HepG2 (cell line): ENCODE measurements at regions not wholly inside any gene's neighbourhood (a gene's known extent, or its start where the extent isn't known, plus 50 kb on each side); places are given as distances from the start of the nearest gene placed in this dataset.

Experiments used
- ATAC-seq: fragments of 200-7000 bp; cut with Tn5 transposase; 3 replicates; pipeline ENCODE4 v1.9.1; 2020; ENCODE audit warnings: mild to moderate bottlenecking, moderate library complexity
- BruUV-seq: library from RNA; stranded (reverse); fragments of 400-500 nt; replicated peaks from 2 replicates; lab custom pipeline; 2021; lab: Mats Ljungman, UMichigan
- CTCF ChIA-PET: fragments of 300-600 bp; formaldehyde crosslinking; extraction: SDS; loops from one replicate; lab custom pipeline; 2021; ENCODE audit warnings: low total read pairs, inconsistent platforms, low intra/inter-chr PET ratio; lab: Yijun Ruan, JAX
- POLR2A ChIA-PET: fragments of 350-600 bp; sonication (Branson Sonifier 250); formaldehyde crosslinking; loops from one replicate; lab custom pipeline; 2020; ENCODE audit warnings: antibody characterized with exemption, inconsistent platforms; lab: Yijun Ruan, JAX
- DNase-seq: peaks from one replicate; pipeline ENCODE4 v3.0.0-alpha.2; 2015; ENCODE audit warnings: low spot score
- FAIRE-seq: peaks from 3 replicates; lab custom pipeline; 2011; peaks lifted over from hg19 to GRCh38; lab: Jason Lieb, UNC
- H2AFZ ChIP-seq: one replicate; pipeline ENCODE4 v1.6.1; 2011; ENCODE audit warnings: low read length, inconsistent platforms
- H3K27ac ChIP-seq: fragments of 300-600 bp; 3 replicates; pipeline ENCODE4 v1.8.0; 2011; ENCODE audit warnings: mixed run types, mild to moderate bottlenecking, mixed read lengths, low read length, inconsistent platforms; ENCODE audit not compliant: insufficient read depth; ENCODE audit errors: extremely low read length
- H3K27me3 ChIP-seq, 2 experiments: fragments of 200-600 bp in 1 of 2; 2 replicates in 1 of 2; 3 replicates in 1 of 2; pipeline versions ENCODE4 v1.6.0 to v1.8.0; 2011; ENCODE audit warnings: low read length in 2 of 2, mild to moderate bottlenecking in 2 of 2, moderate library complexity in 2 of 2, inconsistent platforms in 1 of 2; ENCODE audit not compliant: insufficient read depth in 2 of 2, control insufficient read depth in 1 of 2
- H3K36me3 ChIP-seq, 2 experiments: fragments of 200-600 bp in 1 of 2; replicated peaks in 1 of 2; 2 replicates in 1 of 2; 3 replicates in 1 of 2; pipeline versions ENCODE4 v1.5.1 to v1.8.0; 2011; ENCODE audit warnings: low read length in 2 of 2, inconsistent platforms in 1 of 2; ENCODE audit not compliant: insufficient read depth in 2 of 2, control insufficient read depth in 1 of 2
- H3K4me1 ChIP-seq: 2 replicates; pipeline ENCODE4 v1.5.1; 2012; ENCODE audit warnings: low read length, inconsistent platforms; ENCODE audit not compliant: insufficient read depth
- H3K4me2 ChIP-seq: 2 replicates; pipeline ENCODE4 v1.6.0; 2011; ENCODE audit warnings: low read depth, low read length, inconsistent platforms
- H3K4me3 ChIP-seq, 3 experiments: fragments of 200-600 bp in 1 of 3; sonication (generic), shearing (Covaris generic) in 1 of 3; replicated peaks in 1 of 3; 2 replicates each; pipeline ENCODE4 v1.5.1; 2011 to 2016; ENCODE audit warnings: low read length in 3 of 3, inconsistent platforms in 2 of 3, low read depth in 2 of 3, mild to moderate bottlenecking in 2 of 3, control low read depth in 1 of 3, mixed read lengths in 1 of 3; ENCODE audit not compliant: insufficient read depth in 1 of 3
- H3K79me2 ChIP-seq: one replicate; pipeline ENCODE4 v1.6.1; 2011; ENCODE audit warnings: low read length, inconsistent platforms; ENCODE audit not compliant: insufficient read depth
- H3K9ac ChIP-seq: 2 replicates; pipeline ENCODE4 v1.6.0; 2011; ENCODE audit warnings: mild to moderate bottlenecking, low read depth, low read length, inconsistent platforms; ENCODE audit not compliant: insufficient read depth
- H3K9me3 ChIP-seq: 2 replicates; pipeline ENCODE4 v1.5.1; 2012; ENCODE audit warnings: mild to moderate bottlenecking, low read length
- H4K20me1 ChIP-seq: 2 replicates; pipeline ENCODE4 v1.6.0; 2011; ENCODE audit warnings: inconsistent platforms, mild to moderate bottlenecking, low read length, moderate library complexity; ENCODE audit not compliant: insufficient read depth
- ATF5 ChIP-seq: sonication (generic); formaldehyde crosslinking; IDR thresholded peaks from 2 replicates; pipeline ENCODE4 v1.4.0; 2020; ENCODE audit warnings: mild to moderate bottlenecking, low read depth, missing genetic modification reagents
- POGZ ChIP-seq: sonication (generic); formaldehyde crosslinking; IDR thresholded peaks from 2 replicates; pipeline ENCODE4 v1.4.0; 2020; ENCODE audit warnings: mild to moderate bottlenecking, missing genetic modification reagents
- RAD21 ChIP-seq: fragments of 450-650 bp; formaldehyde crosslinking; IDR thresholded peaks from 2 replicates; pipeline ENCODE4 v1.5.0; 2020; ENCODE audit warnings: mild to moderate bottlenecking
- RCOR2 ChIP-seq: IDR thresholded peaks from 2 replicates; pipeline ENCODE4 v1.6.1; 2016; ENCODE audit warnings: missing biosample characterization, missing genetic modification reagents
- SNAPC4 ChIP-seq: sonication (generic); formaldehyde crosslinking; IDR thresholded peaks from 2 replicates; pipeline ENCODE4 v1.4.0; 2020; ENCODE audit warnings: mild to moderate bottlenecking, missing genetic modification reagents
- SP5 ChIP-seq: IDR thresholded peaks from 2 replicates; pipeline ENCODE4 v1.6.1; 2016; ENCODE audit warnings: low read depth, borderline replicate concordance
- TAF1 ChIP-seq: sonication (generic); formaldehyde crosslinking; IDR thresholded peaks from 2 replicates; pipeline ENCODE4 v1.4.0; 2020; ENCODE audit warnings: missing genetic modification reagents
- THYN1 ChIP-seq: sonication (generic); formaldehyde crosslinking; IDR thresholded peaks from 2 replicates; pipeline ENCODE4 v1.8.1; 2023; ENCODE audit warnings: low read depth, mild to moderate bottlenecking, moderate library complexity, missing genetic modification reagents, borderline replicate concordance
- TMF1 ChIP-seq: sonication (generic); formaldehyde crosslinking; IDR thresholded peaks from 2 replicates; pipeline ENCODE4 v1.8.1; 2022; ENCODE audit warnings: low read depth, missing genetic modification reagents
- TRIM24 ChIP-seq: sonication (generic); formaldehyde crosslinking; IDR thresholded peaks from 2 replicates; pipeline ENCODE4 v1.8.0; 2022; ENCODE audit warnings: mild to moderate bottlenecking, missing genetic modification reagents
- YEATS2 ChIP-seq: sonication (generic); formaldehyde crosslinking; IDR thresholded peaks from 2 replicates; pipeline ENCODE4 v1.4.0; 2020; ENCODE audit warnings: missing genetic modification reagents, borderline replicate concordance
- ZNF580 ChIP-seq: IDR thresholded peaks from 2 replicates; pipeline ENCODE4 v1.6.1; 2016; ENCODE audit warnings: low read depth, borderline replicate concordance
- ZNF609 ChIP-seq: sonication (generic); formaldehyde crosslinking; IDR thresholded peaks from 2 replicates; pipeline ENCODE4 v1.4.0; 2020; ENCODE audit warnings: mild to moderate bottlenecking, missing genetic modification reagents, borderline replicate concordance
- ZNF792 ChIP-seq: IDR thresholded peaks from 2 replicates; pipeline ENCODE4 v1.6.1; 2016
- ZSCAN30 ChIP-seq: sonication (generic); formaldehyde crosslinking; IDR thresholded peaks from 2 replicates; pipeline ENCODE4 v1.5.0; 2020; ENCODE audit warnings: mild to moderate bottlenecking, missing genetic modification reagents
- WGBS: methylation state at CpG from one replicate; pipeline ENCODE4 v1.1.6; 2017; ENCODE audit warnings: low lambda C conversion rate; 5-methylcytosine and 5-hydroxymethylcytosine counted together
- in situ Hi-C: cut with HindIII; loops from 2 replicates; pipeline ENCODE4 v1.10.0; 2017; ENCODE audit warnings: low pct_unique_long_range_greater_than_20kb; ENCODE audit not compliant: extremely low pct_ligation_motif_present
- intact Hi-C: fragments of 100-400 bp; cut with micrococcal nuclease; formaldehyde crosslinking; loops from one replicate; pipeline ENCODE4 v1.10.0; 2022; ENCODE audit not compliant: unreplicated experiment

GRCh38 chr14:71287567-71287966, 380.3 kb downstream of the PCNX1 start (continued):
- no peak for TF ChIP-seq ZNF609 (CRISPR knock-in tag)
- TF ChIP-seq ZNF792 (CRISPR knock-in tag), result no peak
- TF ChIP-seq TMF1, result no peak
- no peak for TF ChIP-seq ATF5 (CRISPR knock-in tag)
- no peak for TF ChIP-seq RCOR2 (CRISPR knock-in tag)
- TF ChIP-seq POGZ, result no peak
- no peak for TF ChIP-seq YEATS2 (CRISPR knock-in tag)
- no peak for TF ChIP-seq SP5

GRCh38 chr14:71289536-71289935, 382.3 kb downstream of the PCNX1 start:
- POLR2A ChIA-PET, result no interaction called here
- Histone ChIP-seq H3K9me3 (no peaks in the 10 kb centered on the region), H3K4me2 (no peak overlapping the region), H4K20me1 (no peaks in the 10 kb centered on the region), H3K9ac (no peak overlapping the region), H3K4me3 (no peak overlapping the region), H2AFZ (no peak overlapping the region), H3K79me2 (no peaks in the 10 kb centered on the region), H3K4me1 (no peaks in the 10 kb centered on the region), H3K36me3 (no peaks in the 10 kb centered on the region), H3K27ac (no peak overlapping the region), H3K27me3 (peaks cover 0 to 6% of the 10 kb centered on the region in 2 experiments; a peak in 1 of 5 replicates)
- WGBS, result 11% methylated on average over 4 of the region's 4 CpGs
- no TSS peak for BruUV-seq
- intact Hi-C loops, result no loop called here
- in situ Hi-C loops, result no loop called here
- no peak for FAIRE-seq
- CTCF ChIA-PET, result no interaction called here
- DNase-seq, result no peak
- no peak for ATAC-seq
- TF ChIP-seq TAF1 (no peak), THYN1 (CRISPR knock-in tag) (no peak), ZSCAN30 (no peak), SNAPC4 (CRISPR knock-in tag) (no peak), TRIM24 (CRISPR knock-in tag) (no peak), ZNF580 (CRISPR knock-in tag) (no peak), RAD21 (CRISPR knock-in tag) (no peak)
